K562 (cell line): ENCODE measurements at regions not wholly inside any gene's neighbourhood (a gene's known extent, or its start where the extent isn't known, plus 50 kb on each side); places are given as distances from the start of the nearest gene placed in this dataset.

ENCODE experiments used
- ATAC-seq: fragments of 200-7000 bp; cut with Tn5 transposase; 3 replicates; pipeline ENCODE4 v1.9.1; 2020; ENCODE audit warnings: moderate library complexity
- BruUV-seq: library from RNA; stranded (reverse); fragments of 400-500 nt; replicated peaks from 2 replicates; lab custom pipeline; 2021; lab: Mats Ljungman, UMichigan
- CTCF ChIA-PET: fragments of 300-600 bp; formaldehyde crosslinking; extraction: SDS; loops from one replicate; lab custom pipeline; 2021; ENCODE audit warnings: low intra/inter-chr PET ratio; lab: Yijun Ruan, JAX
- POLR2A ChIA-PET: fragments of 300-600, 350-650 bp; sonication (Branson Sonifier 250); formaldehyde crosslinking; extraction: SDS; loops from one replicate; lab custom pipeline; 2021; ENCODE audit warnings: antibody characterized with exemption, inconsistent platforms; lab: Yijun Ruan, JAX
- DNase-seq, 4 experiments: peaks; one replicate each; pipeline versions ENCODE4 v3.0.0 to v3.0.0-alpha.2; 2011 to 2018; ENCODE audit warnings: low spot score in 3 of 4, mixed read lengths in 3 of 4; ENCODE audit errors: extremely low read depth in 1 of 4
- FAIRE-seq: peaks from 2 replicates; lab custom pipeline; 2011; peaks lifted over from hg19 to GRCh38; lab: Jason Lieb, UNC
- H2AFZ ChIP-seq: 2 replicates; pipeline ENCODE4 v1.6.0; 2011; ENCODE audit warnings: low read depth, low read length, control low read depth, inconsistent platforms
- H3K27ac ChIP-seq: fragments of 200-600 bp; 3 replicates; pipeline ENCODE4 v1.8.0; 2011; ENCODE audit warnings: low read depth, mild to moderate bottlenecking, control low read depth, inconsistent platforms, low read length, moderate library complexity, mixed read lengths; ENCODE audit errors: extremely low read depth
- H3K27me3 ChIP-seq, 2 experiments: fragments of 300-600 bp in 1 of 2; 2 replicates in 1 of 2; 3 replicates in 1 of 2; pipeline versions ENCODE4 v1.6.0 to v1.8.0; 2011; ENCODE audit warnings: inconsistent platforms in 2 of 2, low read length in 2 of 2, mild to moderate bottlenecking in 1 of 2, mixed read lengths in 1 of 2, moderate library complexity in 1 of 2; ENCODE audit not compliant: control insufficient read depth in 2 of 2, insufficient read depth in 2 of 2
- H3K36me3 ChIP-seq: fragments of 300-600 bp; 3 replicates; pipeline ENCODE4 v1.8.0; 2011; ENCODE audit warnings: mild to moderate bottlenecking, low read length, inconsistent platforms; ENCODE audit not compliant: control insufficient read depth, insufficient read depth
- H3K4me1 ChIP-seq, 2 experiments: fragments of 200-600 bp in 1 of 2; replicated peaks in 1 of 2; 2 replicates in 1 of 2; 3 replicates in 1 of 2; pipeline versions ENCODE4 v1.5.1 to v1.8.0; 2011; ENCODE audit warnings: inconsistent platforms in 2 of 2, low read length in 2 of 2, mild to moderate bottlenecking in 1 of 2, mixed read lengths in 1 of 2, moderate library complexity in 1 of 2; ENCODE audit not compliant: control insufficient read depth in 2 of 2, insufficient read depth in 2 of 2
- H3K4me2 ChIP-seq: 2 replicates; pipeline ENCODE4 v1.6.1; 2011; ENCODE audit warnings: low read length, control low read depth, inconsistent platforms, mixed read lengths; ENCODE audit not compliant: insufficient read depth
- H3K4me3 ChIP-seq: fragments of 200-600 bp; sonication (generic), shearing (Covaris generic); 2 replicates; pipeline ENCODE4 v1.5.1; 2016; ENCODE audit warnings: control low read depth, inconsistent platforms
- H3K79me2 ChIP-seq: fragments of 200-600 bp; 3 replicates; pipeline ENCODE4 v1.8.0; 2011; ENCODE audit warnings: low read length, inconsistent platforms; ENCODE audit not compliant: control insufficient read depth, insufficient read depth
- H3K9ac ChIP-seq, 2 experiments: 2 replicates each; pipeline versions ENCODE4 v1.6.0 to v1.6.1; 2011; ENCODE audit warnings: low read depth in 2 of 2, low read length in 2 of 2, control low read depth in 1 of 2, inconsistent platforms in 1 of 2, mild to moderate bottlenecking in 1 of 2, mixed read lengths in 1 of 2; ENCODE audit not compliant: insufficient read depth in 1 of 2
- H3K9me1 ChIP-seq: one replicate; pipeline ENCODE4 v1.6.0; 2011; ENCODE audit warnings: inconsistent platforms, mild to moderate bottlenecking, low read length, moderate library complexity; ENCODE audit not compliant: control insufficient read depth, insufficient read depth
- H3K9me3 ChIP-seq: replicated peaks from 2 replicates; pipeline ENCODE4 v1.5.1; 2011; ENCODE audit warnings: low read depth, low read length, inconsistent platforms; ENCODE audit not compliant: control insufficient read depth, insufficient read depth
- H4K20me1 ChIP-seq: replicated peaks from 2 replicates; pipeline ENCODE4 v1.6.1; 2011; ENCODE audit warnings: low read length, inconsistent platforms, mixed read lengths; ENCODE audit not compliant: control insufficient read depth, insufficient read depth
- MAX ChIP-seq: sonication (generic); formaldehyde crosslinking; IDR thresholded peaks from 2 replicates; pipeline ENCODE4 v1.9.0; 2022; ENCODE audit warnings: mild to moderate bottlenecking, missing genetic modification reagents
- WHSC1 ChIP-seq: IDR thresholded peaks from one replicate; pipeline ENCODE4 v1.6.1; 2012; ENCODE audit warnings: low read length, control low read depth, inconsistent platforms
- ZBTB43 ChIP-seq: sonication (generic); formaldehyde crosslinking; IDR thresholded peaks from 2 replicates; pipeline ENCODE4 v1.8.0; 2023; ENCODE audit warnings: mild to moderate bottlenecking, missing genetic modification reagents
- ZMIZ1 ChIP-seq, 2 experiments: fragments of 150-350 bp in 1 of 2; IDR thresholded peaks; 2 replicates each; pipeline ENCODE4 v1.6.1; 2012 to 2016; ENCODE audit warnings: low read depth in 2 of 2, low read length in 2 of 2, mild to moderate bottlenecking in 1 of 2, moderate library complexity in 1 of 2
- WGBS: fragments of 100-300 bp; shearing (Covaris generic); methylation state at CpG from one replicate; pipeline ENCODE4 v1.1.6; 2016; ENCODE audit warnings: low coverage, mixed read lengths; ENCODE audit not compliant: insufficient coverage; ENCODE audit errors: missing lambda C conversion rate; 5-methylcytosine and 5-hydroxymethylcytosine counted together
- in situ Hi-C: fragments of 300-500 bp; cut with MboI; formaldehyde crosslinking; loops from 4 replicates; pipeline ENCODE4 v1.15.0; 2018; ENCODE audit warnings: inconsistent platforms, mixed read lengths
- intact Hi-C: fragments of 100-400 bp; cut with micrococcal nuclease; formaldehyde crosslinking; loops from 2 replicates; pipeline ENCODE4 v1.14.2; 2022

GRCh38 chr16:51579652-51580360, 428.7 kb upstream of the SALL1 start:
- no peaks in the 10 kb centered on the region for H3K27me3 ChIP-seq
- CTCF ChIA-PET: no interaction called here
- H3K4me2 ChIP-seq: no peak overlapping the region
- H3K79me2 ChIP-seq: no peaks in the 10 kb centered on the region
- DNase-seq (no peak), FAIRE-seq (no peak), ATAC-seq (no peak)
- intact Hi-C loops (no loop called here), in situ Hi-C loops (no loop called here)
- H3K9me3 ChIP-seq: no peaks in the 10 kb centered on the region
- no peaks in the 10 kb centered on the region for H3K4me1 ChIP-seq
- TF ChIP-seq ZMIZ1 (IDR thresholded peaks at IDR 0.05; ENCODE audit: low read depth in 2 of 2, low read length in 2 of 2) (no peak), WHSC1 (no peak), ZBTB43 (CRISPR knock-in tag) (no peak), MAX (CRISPR knock-in tag) (no peak)
- H3K4me3 ChIP-seq: no peak overlapping the region
- 2% methylated on average over 3 of the region's 3 CpGs for WGBS
- no peaks in the 10 kb centered on the region for H4K20me1 ChIP-seq
- POLR2A ChIA-PET: no interaction called here
- no peak overlapping the region for H3K27ac ChIP-seq
- BruUV-seq: no TSS peak
- no peak overlapping the region for H2AFZ ChIP-seq
- H3K36me3 ChIP-seq: no peaks in the 10 kb centered on the region
- no peaks in the 10 kb centered on the region for H3K9me1 ChIP-seq
- no peak overlapping the region for H3K9ac ChIP-seq
